MM.1S (cell line): ENCODE measurements at regions not wholly inside any gene's neighbourhood (a gene's known extent, or its start where the extent isn't known, plus 50 kb on each side); places are given as distances from the start of the nearest gene placed in this dataset.

Experiments
- DNase-seq: peaks from one replicate; pipeline ENCODE4 v3.0.0-alpha.2; 2015
- H2AFZ ChIP-seq: fragments of 300-600 bp; sonication (generic); 2 replicates; pipeline ENCODE4 v1.6.0; 2016; ENCODE audit warnings: antibody characterized with exemption, low read length
- H3F3A ChIP-seq: fragments of 300-600 bp; sonication (generic); 2 replicates; pipeline ENCODE4 v1.6.1; 2016; ENCODE audit warnings: mild to moderate bottlenecking, antibody characterized with exemption, low read length, moderate library complexity, mixed read lengths; ENCODE audit not compliant: insufficient read depth
- H3K27ac ChIP-seq: fragments of 300-600 bp; sonication (generic); 2 replicates; pipeline ENCODE4 v1.5.1; 2016; ENCODE audit warnings: mild to moderate bottlenecking, low read length
- H3K27me3 ChIP-seq: fragments of 300-600 bp; sonication (generic); replicated peaks from 2 replicates; pipeline ENCODE4 v1.6.0; 2016; ENCODE audit warnings: low read length; ENCODE audit not compliant: insufficient read depth
- H3K36me3 ChIP-seq: fragments of 300-600 bp; sonication (generic); replicated peaks from 2 replicates; pipeline ENCODE4 v1.6.1; 2016; ENCODE audit warnings: mild to moderate bottlenecking, low read length, mixed read lengths; ENCODE audit not compliant: insufficient read depth
- H3K4me1 ChIP-seq: fragments of 300-600 bp; sonication (generic); 2 replicates; pipeline ENCODE4 v1.6.1; 2016; ENCODE audit warnings: low read length, mixed read lengths
- H3K4me2 ChIP-seq: fragments of 300-600 bp; sonication (generic); 2 replicates; pipeline ENCODE4 v1.6.0; 2016; ENCODE audit warnings: low read depth, low read length
- H3K4me3 ChIP-seq: fragments of 300-600 bp; sonication (generic); 2 replicates; pipeline ENCODE4 v1.5.1; 2016; ENCODE audit warnings: low read length, mixed read lengths
- H3K79me2 ChIP-seq: fragments of 300-600 bp; sonication (generic); 2 replicates; pipeline ENCODE4 v1.6.1; 2016; ENCODE audit warnings: mixed run types, low read length, mixed read lengths
- H3K9ac ChIP-seq: fragments of 300-600 bp; sonication (generic); 2 replicates; pipeline ENCODE4 v1.6.1; 2016; ENCODE audit warnings: low read length, mixed read lengths
- H3K9me2 ChIP-seq: fragments of 300-600 bp; sonication (generic); replicated peaks from 2 replicates; pipeline ENCODE4 v1.6.1; 2016; ENCODE audit warnings: mild to moderate bottlenecking, low read length, mixed read lengths; ENCODE audit not compliant: insufficient read depth
- H3K9me3 ChIP-seq: fragments of 300-600 bp; sonication (generic); replicated peaks from 2 replicates; pipeline ENCODE4 v1.6.1; 2016; ENCODE audit warnings: mild to moderate bottlenecking, low read length, mixed read lengths; ENCODE audit not compliant: insufficient read depth
- H4K20me1 ChIP-seq: fragments of 300-600 bp; sonication (generic); 2 replicates; pipeline ENCODE4 v1.6.1; 2016; ENCODE audit warnings: mild to moderate bottlenecking, low read length, moderate library complexity, mixed read lengths; ENCODE audit not compliant: insufficient read depth
- CTCF ChIP-seq: fragments of 300-600 bp; sonication (generic); IDR thresholded peaks from 2 replicates; pipeline ENCODE4 v1.5.1; 2016; ENCODE audit warnings: antibody characterized with exemption, low read length, mixed read lengths
- EZH2 ChIP-seq: fragments of 300-600 bp; sonication (generic); optimal IDR thresholded peaks from 2 replicates; pipeline ENCODE3; 2017; ENCODE audit warnings: low read depth, mild to moderate bottlenecking, antibody characterized with exemption, low read length, mixed read lengths
- EZH2phosphoT487 ChIP-seq: fragments of 300-600 bp; sonication (generic); IDR thresholded peaks from 2 replicates; pipeline ENCODE4 v1.6.1; 2018; ENCODE audit warnings: antibody characterized with exemption, low read length

- Histone ChIP-seq H3K27ac (no peak overlapping the region), H3K4me1 (no peaks in the 10 kb centered on the region), H3K27me3 (peaks cover 88% of the 10 kb centered on the region), H3K4me2 (no peak overlapping the region), H3K9me2 (no peaks in the 10 kb centered on the region), H3K79me2 (no peaks in the 10 kb centered on the region), H3K9ac (no peak overlapping the region), H4K20me1 (no peaks in the 10 kb centered on the region), H3K9me3 (no peaks in the 10 kb centered on the region), H3K36me3 (no peaks in the 10 kb centered on the region), H3F3A (no peaks in the 10 kb centered on the region), H2AFZ (no peak overlapping the region), H3K4me3 (no peak overlapping the region)
- no peak for TF ChIP-seq EZH2
- no peak for TF ChIP-seq EZH2phosphoT487
- no peak for TF ChIP-seq CTCF
- no peak for DNase-seq
Measured at GRCh38 chr1:30540611-30541192, 182.7 kb downstream of the MATN1 start.

DNA sequence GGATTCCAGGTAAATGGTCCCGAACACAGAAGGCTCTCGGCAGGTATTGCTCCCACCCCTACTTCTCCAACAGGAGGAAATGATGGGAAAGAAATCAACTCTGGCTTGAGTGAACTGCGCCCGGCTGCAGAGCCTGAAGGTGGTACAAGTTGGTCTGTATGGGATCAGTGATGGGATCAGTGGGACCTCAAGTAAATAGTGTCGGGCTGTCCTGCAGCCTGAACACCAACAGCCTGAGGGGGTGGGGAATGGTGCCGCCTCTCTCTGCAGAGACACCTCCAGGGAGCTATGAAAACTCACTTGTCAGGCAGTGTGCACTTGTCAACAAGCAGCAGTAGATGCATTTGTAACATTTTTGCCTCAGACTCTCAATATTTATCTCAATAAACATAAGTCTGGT lies 183.5 kb downstream of the MATN1 start:
- no peak for DNase-seq
- H2AFZ ChIP-seq, result no peak overlapping the region
- no peaks in the 10 kb centered on the region for H3K36me3 ChIP-seq
- H3K9me3 ChIP-seq, result no peaks in the 10 kb centered on the region
- H3K9me2 ChIP-seq, result no peaks in the 10 kb centered on the region
- H3K27ac ChIP-seq, result no peak overlapping the region
- no peak for TF ChIP-seq EZH2
- no peak for TF ChIP-seq EZH2phosphoT487
- no peak for TF ChIP-seq CTCF
- H3K9ac ChIP-seq, result no peak overlapping the region
- peaks cover 85% of the 10 kb centered on the region for H3K27me3 ChIP-seq
- H3K79me2 ChIP-seq, result no peaks in the 10 kb centered on the region
- no peaks in the 10 kb centered on the region for H4K20me1 ChIP-seq
- H3F3A ChIP-seq, result no peaks in the 10 kb centered on the region
- H3K4me1 ChIP-seq, result no peaks in the 10 kb centered on the region
- H3K4me3 ChIP-seq, result no peak overlapping the region
- no peak overlapping the region for H3K4me2 ChIP-seq

DNA sequence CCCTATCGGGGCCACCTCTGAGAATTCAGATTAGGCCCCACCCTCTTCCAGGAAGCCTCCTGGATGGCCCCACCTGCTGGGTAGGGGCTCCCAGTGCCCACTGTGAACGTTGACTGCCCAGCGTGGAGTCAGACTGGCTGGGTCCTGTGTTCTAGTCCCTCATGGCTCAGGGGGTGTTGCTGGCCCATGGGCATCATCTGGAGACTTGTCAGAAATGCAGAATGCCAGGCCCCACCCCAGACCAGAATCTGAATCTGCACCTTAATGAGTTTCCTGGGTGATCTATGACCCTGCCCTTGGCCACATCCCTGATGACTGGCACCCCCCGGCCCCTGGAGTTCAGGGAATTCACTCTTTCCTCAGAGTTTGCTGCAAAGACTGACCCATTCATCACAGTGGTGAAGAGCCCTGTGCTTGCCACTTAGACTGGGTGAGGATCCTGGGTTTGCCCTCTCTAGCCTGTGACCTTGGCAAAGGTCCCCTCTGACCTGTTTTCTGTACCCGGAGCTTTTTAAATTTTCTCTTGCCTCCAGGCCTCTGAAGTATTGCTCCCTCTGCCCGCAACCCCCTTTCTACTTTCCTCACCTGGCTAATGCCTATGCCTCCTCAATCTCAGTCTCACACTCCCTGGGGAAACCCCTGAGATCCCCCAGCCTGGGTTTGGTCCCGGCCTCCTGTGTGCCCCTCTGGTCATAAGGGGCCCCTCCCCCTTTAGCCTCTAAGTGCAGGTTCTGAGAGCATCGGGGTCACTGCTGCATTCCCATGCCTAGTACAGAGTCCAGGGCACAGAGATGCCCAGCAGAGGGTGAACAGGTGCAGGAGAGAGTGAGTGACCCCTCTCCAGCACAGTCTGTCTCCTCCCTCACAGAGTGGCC lies 184.2 kb downstream of the MATN1 start:
- H3K4me2 ChIP-seq, result no peak overlapping the region
- no peaks in the 10 kb centered on the region for H3K9me3 ChIP-seq
- no peak overlapping the region for H3K9ac ChIP-seq
- no peaks in the 10 kb centered on the region for H3K36me3 ChIP-seq
- H4K20me1 ChIP-seq, result no peaks in the 10 kb centered on the region
- no peak overlapping the region for H3K4me3 ChIP-seq
- TF ChIP-seq CTCF (no peak), EZH2 (no peak), EZH2phosphoT487 (no peak)
- H3K27ac ChIP-seq, result no peak overlapping the region
- no peak overlapping the region for H2AFZ ChIP-seq
- no peaks in the 10 kb centered on the region for H3F3A ChIP-seq
- peaks cover 78% of the 10 kb centered on the region for H3K27me3 ChIP-seq
- no peaks in the 10 kb centered on the region for H3K9me2 ChIP-seq
- no peaks in the 10 kb centered on the region for H3K4me1 ChIP-seq
- no peaks in the 10 kb centered on the region for H3K79me2 ChIP-seq
- DNase-seq, result no peak
